A549 (cell line): ENCODE measurements at regions not wholly inside any gene's neighbourhood (a gene's known extent, or its start where the extent isn't known, plus 50 kb on each side); places are given as distances from the start of the nearest gene placed in this dataset.

ENCODE experiments used
- ATAC-seq, 2 experiments: fragments of 200-7000 bp in 1 of 2; fragments of >200 bp in 1 of 2; cut with Nextera tagmentation in 1 of 2; cut with Tn5 transposase in 1 of 2; 3 replicates each; pipeline versions ENCODE4 v1.8.0 to v1.9.1; 2018 to 2020; ENCODE audit warnings: mild to moderate bottlenecking in 1 of 2, moderate library complexity in 1 of 2
- CTCF ChIA-PET: fragments of 300-600 bp; sonication (Branson Sonifier 250); formaldehyde crosslinking; extraction: SDS; loops from one replicate; lab custom pipeline; 2021; ENCODE audit warnings: antibody characterized with exemption, inconsistent platforms; lab: Yijun Ruan, JAX
- POLR2A ChIA-PET: fragments of 350-600 bp; formaldehyde crosslinking; extraction: SDS; loops from one replicate; lab custom pipeline; 2021; ENCODE audit warnings: antibody characterized with exemption, inconsistent platforms; lab: Yijun Ruan, JAX
- DNase-seq, 2 experiments: peaks; one replicate each; pipeline versions ENCODE4 v3.0.0 to v3.0.0-alpha.2; 2011 to 2016; ENCODE audit warnings: low read depth in 1 of 2, low spot score in 1 of 2
- FAIRE-seq: peaks from 2 replicates; lab custom pipeline; 2011; peaks lifted over from hg19 to GRCh38; lab: Jason Lieb, UNC
- H3K27ac ChIP-seq, 2 experiments: fragments of >200 bp; sonication (Bioruptor Twin); formaldehyde crosslinking; 3 replicates each; pipeline ENCODE4 v1.5.1; 2016 to 2017
- H3K4me1 ChIP-seq: fragments of >200 bp; sonication (Bioruptor Twin); formaldehyde crosslinking; 3 replicates; pipeline ENCODE4 v1.6.1; 2016
- H3K4me2 ChIP-seq: fragments of >200 bp; sonication (Bioruptor Twin); formaldehyde crosslinking; 3 replicates; pipeline ENCODE4 v1.6.1; 2016
- H3K4me3 ChIP-seq: fragments of >200 bp; sonication (Bioruptor Twin); formaldehyde crosslinking; 3 replicates; pipeline ENCODE4 v1.5.1; 2016
- H3K9me3 ChIP-seq: fragments of >200 bp; sonication (Bioruptor Twin); formaldehyde crosslinking; 3 replicates; pipeline ENCODE4 v1.6.1; 2016
- ATOH8 ChIP-seq: fragments of 250-450 bp; sonication (Bioruptor Pico); IDR thresholded peaks from 2 replicates; pipeline ENCODE4 v1.5.0; 2020; ENCODE audit warnings: low read depth, mild to moderate bottlenecking, moderate library complexity
- BHLHE40 ChIP-seq: IDR thresholded peaks from 2 replicates; pipeline ENCODE4 v1.6.1; 2012; ENCODE audit warnings: low read depth, low read length, inconsistent platforms
- CEBPB ChIP-seq, 2 experiments: fragments of >200 bp in 1 of 2; sonication (Bioruptor Twin) in 1 of 2; formaldehyde crosslinking in 1 of 2; IDR thresholded peaks; 2 replicates each; pipeline ENCODE4 v1.6.1; 2012 to 2016
- CHD4 ChIP-seq: fragments of 200-600 bp; sonication (generic); IDR thresholded peaks from 2 replicates; pipeline ENCODE4 v1.6.1; 2016; ENCODE audit warnings: antibody characterized with exemption, mild to moderate bottlenecking, borderline replicate concordance
- CTCF ChIP-seq: fragments of >200 bp; sonication (Bioruptor Twin); formaldehyde crosslinking; IDR thresholded peaks from 3 replicates; pipeline ENCODE4 v1.5.1; 2016
- E2F6 ChIP-seq: IDR thresholded peaks from 2 replicates; pipeline ENCODE4 v1.6.1; 2012; ENCODE audit warnings: low read depth, borderline replicate concordance
- EP300 ChIP-seq, 2 experiments: fragments of >200 bp; sonication (Bioruptor Twin); formaldehyde crosslinking; IDR thresholded peaks; 2 replicates in 1 of 2; 3 replicates in 1 of 2; pipeline ENCODE4 v1.6.1; 2016 to 2017
- FOXS1 ChIP-seq: fragments of 250-450 bp; sonication (Bioruptor Pico); IDR thresholded peaks from 2 replicates; pipeline ENCODE4 v1.5.0; 2020; ENCODE audit warnings: mild to moderate bottlenecking, moderate library complexity
- GATA3 ChIP-seq: IDR thresholded peaks from 2 replicates; pipeline ENCODE4 v1.6.1; 2012; ENCODE audit warnings: borderline replicate concordance
- HES2 ChIP-seq: fragments of >200 bp; sonication (Bioruptor Twin); formaldehyde crosslinking; IDR thresholded peaks from 2 replicates; pipeline ENCODE4 v1.6.1; 2016
- HOXB13 ChIP-seq: fragments of 250-450 bp; sonication (Bioruptor Pico); IDR thresholded peaks from 2 replicates; pipeline ENCODE4 v1.5.0; 2020; ENCODE audit warnings: low read depth, mild to moderate bottlenecking, moderate library complexity
- HOXB5 ChIP-seq: fragments of 250-450 bp; sonication (Bioruptor Pico); IDR thresholded peaks from 2 replicates; pipeline ENCODE4 v1.5.0; 2020; ENCODE audit warnings: mild to moderate bottlenecking, moderate library complexity
- JUNB ChIP-seq: fragments of >200 bp; sonication (Bioruptor Twin); formaldehyde crosslinking; IDR thresholded peaks from 2 replicates; pipeline ENCODE4 v1.6.1; 2016
- KDM1A ChIP-seq: fragments of 200-600 bp; sonication (generic); IDR thresholded peaks from 2 replicates; pipeline ENCODE4 v1.6.1; 2016; ENCODE audit warnings: low read depth, mild to moderate bottlenecking
- MAX ChIP-seq: IDR thresholded peaks from 2 replicates; pipeline ENCODE4 v1.6.1; 2012
- NPAS2 ChIP-seq: fragments of 250-450 bp; sonication (Bioruptor Pico); IDR thresholded peaks from 2 replicates; pipeline ENCODE4 v1.8.0; 2022; ENCODE audit warnings: mild to moderate bottlenecking, moderate library complexity, borderline replicate concordance
- NR3C1 ChIP-seq: fragments of >200 bp; sonication (Bioruptor Twin); formaldehyde crosslinking; IDR thresholded peaks from 3 replicates; pipeline ENCODE4 v1.6.1; 2017
- PBX3 ChIP-seq: IDR thresholded peaks from 2 replicates; pipeline ENCODE4 v1.6.1; 2012
- PHF8 ChIP-seq: fragments of 200-600 bp; sonication (generic); IDR thresholded peaks from 2 replicates; pipeline ENCODE4 v1.6.1; 2016; ENCODE audit warnings: low read depth, mild to moderate bottlenecking, antibody characterized with exemption, moderate library complexity, borderline replicate concordance
- POLR2A ChIP-seq: IDR thresholded peaks from 2 replicates; pipeline ENCODE4 v1.6.1; 2012; ENCODE audit warnings: mild to moderate bottlenecking, low read length
- POLR2AphosphoS2 ChIP-seq: conservative IDR thresholded peaks from 2 replicates; pipeline ENCODE4 v1.6.1; 2012; ENCODE audit warnings: low read length, improper control_type of control experiment, inconsistent platforms
- RCOR1 ChIP-seq: fragments of 150-350 bp; IDR thresholded peaks from 2 replicates; pipeline ENCODE4 v1.6.1; 2014; ENCODE audit warnings: antibody characterized with exemption, low read length, low read depth
- SMC3 ChIP-seq: fragments of >200 bp; sonication (Bioruptor Twin); formaldehyde crosslinking; IDR thresholded peaks from 3 replicates; pipeline ENCODE4 v1.6.1; 2018; ENCODE audit warnings: inconsistent platforms
- SREBF2 ChIP-seq: fragments of 450-650 bp; IDR thresholded peaks from 2 replicates; pipeline ENCODE4 v1.6.1; 2014; ENCODE audit warnings: mild to moderate bottlenecking, moderate library complexity
- TFCP2L1 ChIP-seq: fragments of 250-450 bp; sonication (Bioruptor Pico); IDR thresholded peaks from 2 replicates; pipeline ENCODE4 v1.5.0; 2021; ENCODE audit warnings: mild to moderate bottlenecking
- ZC3H11A ChIP-seq: fragments of 450-650 bp; IDR thresholded peaks from 2 replicates; pipeline ENCODE4 v1.6.1; 2014; ENCODE audit warnings: antibody characterized with exemption, mild to moderate bottlenecking
- ZFP36 ChIP-seq: fragments of 450-650 bp; IDR thresholded peaks from 2 replicates; pipeline ENCODE4 v1.6.1; 2014; ENCODE audit warnings: borderline replicate concordance; ENCODE audit not compliant: partially characterized antibody
- ZSCAN20 ChIP-seq: fragments of 250-450 bp; sonication (Bioruptor Pico); IDR thresholded peaks from 2 replicates; pipeline ENCODE4 v1.8.0; 2022; ENCODE audit warnings: mild to moderate bottlenecking, moderate library complexity
- WGBS: methylation state at CpG from one replicate; pipeline ENCODE4 v1.1.6; 2017; ENCODE audit errors: missing lambda C conversion rate; 5-methylcytosine and 5-hydroxymethylcytosine counted together

- POLR2A ChIA-PET: no interaction called here
Observed at GRCh38 chr14:87059060-87059839, 933.7 kb downstream of the GALC start.

GRCh38 chr14:87055007-87055406, 938.0 kb downstream of the GALC start:
- H3K27ac ChIP-seq: no peak overlapping the region
- H3K9me3 ChIP-seq: no peaks in the 10 kb centered on the region; the same call in 2 of the 3 replicates
- no peaks in the 10 kb centered on the region for H3K4me1 ChIP-seq
- ATAC-seq (no peak), FAIRE-seq (no peak), DNase-seq (no peak)
- WGBS: 2% methylated on average over 2 of the region's 2 CpGs
- ChIA-PET POLR2A (no interaction called here), CTCF (no interaction called here)
- H3K4me2 ChIP-seq: no peak overlapping the region
- no peak overlapping the region for H3K4me3 ChIP-seq
- no peak for TF ChIP-seq E2F6
- no peak for TF ChIP-seq ZSCAN20 (CRISPR knock-in tag)
- no peak for TF ChIP-seq POLR2AphosphoS2
- no peak for TF ChIP-seq NPAS2 (CRISPR knock-in tag)
- no peak for TF ChIP-seq KDM1A
- no peak for TF ChIP-seq SMC3
- no peak for TF ChIP-seq ZC3H11A
- no peak for TF ChIP-seq NR3C1
- no peak for TF ChIP-seq EP300 (IDR thresholded peaks at IDR 0.05)
- TF ChIP-seq PHF8: no peak
- TF ChIP-seq HES2: no peak

More at GRCh38 chr14:87059060-87059839, 933.7 kb downstream of the GALC start:
- Histone ChIP-seq H3K4me3 (no peak overlapping the region), H3K4me1 (no peaks in the 10 kb centered on the region), H3K27ac (no peak overlapping the region), H3K4me2 (no peak overlapping the region), H3K9me3 (no peaks in the 10 kb centered on the region; the same call in 2 of the 3 replicates)
- CTCF ChIA-PET: no interaction called here
- under 1% methylated on average over 5 of the region's 5 CpGs for WGBS
- DNase-seq: no peak
- no peak for TF ChIP-seq BHLHE40
- no peak for TF ChIP-seq NR3C1
- no peak for TF ChIP-seq GATA3
- no peak for TF ChIP-seq MAX
- TF ChIP-seq CHD4: no peak
- no peak for TF ChIP-seq CEBPB (IDR thresholded peaks at IDR 0.05)
- no peak for TF ChIP-seq HOXB5 (CRISPR knock-in tag)
- TF ChIP-seq E2F6: no peak
- no peak for TF ChIP-seq NPAS2 (CRISPR knock-in tag)
- no peak for TF ChIP-seq CTCF
- no peak for TF ChIP-seq HOXB13 (CRISPR knock-in tag)
- no peak for TF ChIP-seq POLR2A
- TF ChIP-seq PBX3: no peak
- TF ChIP-seq ZFP36: no peak
- TF ChIP-seq SREBF2: no peak
- no peak for TF ChIP-seq ATOH8 (CRISPR knock-in tag)
- TF ChIP-seq JUNB: no peak
- TF ChIP-seq RCOR1: no peak
- no peak for TF ChIP-seq TFCP2L1
- no peak for TF ChIP-seq FOXS1 (CRISPR knock-in tag)
- no peak for FAIRE-seq
- ATAC-seq: no peak
